ENCODE measurements at regions not wholly inside any gene's neighbourhood (a gene's known extent, or its start where the extent isn't known, plus 50 kb on each side); places are given as distances from the start of the nearest gene placed in this dataset.

- in situ Hi-C loops (cut with HindIII; ENCODE audit: low pct_unique_long_range_greater_than_20kb, low sequenced_read_pairs), result no loop called here
Measured at GRCh38 chr7:24025765-24026164, 258.2 kb upstream of the NPY start.

GRCh38 chr7:24026351-24026750 lies 257.6 kb upstream of the NPY start:
- in situ Hi-C loops (cut with HindIII; ENCODE audit: low pct_unique_long_range_greater_than_20kb, low sequenced_read_pairs), result no loop called here
- no peak for DNase-seq (ENCODE audit: low read depth, low spot score)

More at GRCh38 chr7:24025765-24026164, 258.2 kb upstream of the NPY start:
- DNase-seq (ENCODE audit: low read depth, low spot score), result no peak

DNA sequence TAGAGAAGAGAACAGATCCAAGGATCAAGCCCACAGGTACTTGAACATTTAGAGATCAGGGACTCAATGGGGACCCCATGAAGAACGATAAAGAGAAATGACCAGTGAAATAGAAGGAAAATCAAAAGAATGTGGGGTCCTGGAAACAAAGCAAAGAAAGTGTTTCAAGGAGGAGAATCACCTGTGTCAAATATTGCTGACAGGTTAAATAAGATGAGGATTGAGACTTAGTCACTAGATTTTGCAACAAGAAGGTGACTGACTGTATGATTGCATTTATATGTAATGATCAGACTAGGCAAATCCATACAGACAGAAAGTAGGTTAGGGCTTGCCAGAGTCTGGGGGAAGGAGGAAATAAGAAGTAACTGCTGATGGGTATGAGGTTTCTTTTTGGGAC lies 254.9 kb upstream of the NPY start:
- in situ Hi-C loops (cut with HindIII; ENCODE audit: low pct_unique_long_range_greater_than_20kb, low sequenced_read_pairs), result no loop called here
- DNase-seq (ENCODE audit: low read depth, low spot score), result no peak

- no peak for DNase-seq (ENCODE audit: low read depth, low spot score)
- in situ Hi-C loops (cut with HindIII; ENCODE audit: low pct_unique_long_range_greater_than_20kb, low sequenced_read_pairs), result no loop called here
Measured at GRCh38 chr7:24034251-24034650, 249.7 kb upstream of the NPY start.

DNA sequence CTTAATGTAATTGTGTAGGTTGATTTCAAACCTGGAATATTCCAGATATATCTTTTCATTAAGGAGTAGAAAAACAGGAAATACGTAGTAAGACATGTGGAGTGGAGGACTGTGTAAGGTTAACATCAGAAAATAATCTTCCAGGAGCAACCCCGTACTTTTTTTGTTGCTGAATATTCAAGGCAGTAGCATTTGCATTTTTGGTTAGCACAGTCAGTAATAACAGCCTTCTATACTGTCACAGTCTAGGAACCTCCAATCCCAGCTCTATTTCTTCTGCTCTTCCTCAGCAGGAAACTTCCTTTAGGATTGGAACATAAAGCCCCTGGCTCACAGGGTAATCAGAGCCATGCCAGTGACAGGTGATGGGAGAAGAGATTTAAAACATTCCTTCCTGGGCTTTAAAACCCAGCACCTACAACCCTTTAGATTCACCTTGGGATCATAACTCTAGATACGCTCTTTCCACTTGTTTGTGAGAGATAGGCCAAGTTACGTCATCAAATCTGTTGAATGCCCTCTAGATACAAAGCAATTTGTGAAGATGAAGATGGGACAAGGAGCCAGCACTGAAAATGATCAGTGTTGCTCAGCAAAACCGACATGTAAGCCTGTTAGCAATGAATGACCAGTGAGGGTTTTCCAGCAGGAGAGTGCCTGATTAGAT lies 248.5 kb upstream of the NPY start:
- no peak for DNase-seq (ENCODE audit: low read depth, low spot score)
- in situ Hi-C loops (cut with HindIII; ENCODE audit: low pct_unique_long_range_greater_than_20kb, low sequenced_read_pairs), result no loop called here

GRCh38 chr7:24036033-24036412 lies 248.0 kb upstream of the NPY start:
- DNase-seq (ENCODE audit: low read depth, low spot score), result no peak
- in situ Hi-C loops (cut with HindIII; ENCODE audit: low pct_unique_long_range_greater_than_20kb, low sequenced_read_pairs), result no loop called here

- in situ Hi-C loops (cut with HindIII; ENCODE audit: low pct_unique_long_range_greater_than_20kb, low sequenced_read_pairs), result no loop called here
- no peak for DNase-seq (ENCODE audit: low read depth, low spot score)
Measured at GRCh38 chr7:24038993-24039392, 245.0 kb upstream of the NPY start.

GRCh38 chr7:24039991-24040624 lies 243.9 kb upstream of the NPY start:
- no peak for DNase-seq (ENCODE audit: low read depth, low spot score)
- in situ Hi-C loops (cut with HindIII; ENCODE audit: low pct_unique_long_range_greater_than_20kb, low sequenced_read_pairs), result no loop called here

GRCh38 chr7:24042028-24042427 lies 242.0 kb upstream of the NPY start:
- in situ Hi-C loops (cut with HindIII; ENCODE audit: low pct_unique_long_range_greater_than_20kb, low sequenced_read_pairs), result no loop called here

GRCh38 chr7:24049296-24049695 lies 234.7 kb upstream of the NPY start:
- in situ Hi-C loops (cut with HindIII; ENCODE audit: low pct_unique_long_range_greater_than_20kb, low sequenced_read_pairs), result no loop called here
- DNase-seq (ENCODE audit: low read depth, low spot score), result no peak

More at GRCh38 chr7:24042028-24042427, 242.0 kb upstream of the NPY start:
- no peak for DNase-seq (ENCODE audit: low read depth, low spot score)

DNA sequence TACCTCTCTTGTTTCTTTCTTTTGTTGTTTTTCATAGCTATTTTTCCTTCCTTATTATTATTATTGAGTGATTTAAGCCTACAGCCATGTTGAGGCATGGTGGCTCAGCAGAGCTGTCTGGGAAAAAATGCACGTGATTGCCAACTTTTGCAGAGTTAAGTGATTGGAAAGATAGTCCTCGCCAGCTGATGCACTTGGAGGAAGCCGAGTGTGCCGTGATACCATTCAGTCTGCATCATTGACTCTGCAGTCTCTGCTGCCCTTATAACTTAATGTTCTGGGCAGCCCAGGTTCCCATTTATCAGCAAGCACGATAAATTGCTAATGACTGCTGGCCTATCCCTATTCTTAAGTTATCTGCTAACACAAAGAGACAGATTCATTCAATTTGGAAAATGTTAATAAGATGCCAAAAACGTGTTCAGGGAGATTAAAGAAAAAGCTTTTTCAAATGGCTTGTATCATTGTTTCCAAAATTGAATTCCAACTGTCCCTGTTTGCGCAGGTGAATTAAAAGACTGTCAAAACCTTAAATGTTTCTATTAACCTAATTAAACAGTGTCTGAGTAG lies 232.9 kb upstream of the NPY start:
- in situ Hi-C loops (cut with HindIII; ENCODE audit: low pct_unique_long_range_greater_than_20kb, low sequenced_read_pairs), result no loop called here
- DNase-seq (ENCODE audit: low read depth, low spot score), result no peak

DNA sequence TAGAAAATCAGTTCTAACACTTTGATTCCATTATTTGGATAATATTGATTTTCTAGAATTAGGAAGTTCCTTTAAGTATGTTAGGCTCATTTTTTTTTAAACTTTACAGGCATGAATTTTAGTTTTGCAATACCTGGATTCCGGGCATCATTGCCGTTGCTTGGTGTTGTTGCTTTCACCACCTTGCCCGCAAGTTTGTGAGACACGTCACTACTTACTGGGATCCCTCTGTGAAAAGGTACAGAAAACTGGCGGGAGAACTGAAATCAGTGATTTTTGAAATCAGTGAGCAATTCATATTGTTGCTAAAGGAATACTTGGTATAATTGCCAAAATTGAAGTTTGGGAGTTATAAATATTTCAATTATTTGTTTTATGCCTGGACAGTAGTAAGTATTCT lies 232.3 kb upstream of the NPY start:
- DNase-seq (ENCODE audit: low read depth, low spot score), result no peak
- in situ Hi-C loops (cut with HindIII; ENCODE audit: low pct_unique_long_range_greater_than_20kb, low sequenced_read_pairs), result no loop called here

DNA sequence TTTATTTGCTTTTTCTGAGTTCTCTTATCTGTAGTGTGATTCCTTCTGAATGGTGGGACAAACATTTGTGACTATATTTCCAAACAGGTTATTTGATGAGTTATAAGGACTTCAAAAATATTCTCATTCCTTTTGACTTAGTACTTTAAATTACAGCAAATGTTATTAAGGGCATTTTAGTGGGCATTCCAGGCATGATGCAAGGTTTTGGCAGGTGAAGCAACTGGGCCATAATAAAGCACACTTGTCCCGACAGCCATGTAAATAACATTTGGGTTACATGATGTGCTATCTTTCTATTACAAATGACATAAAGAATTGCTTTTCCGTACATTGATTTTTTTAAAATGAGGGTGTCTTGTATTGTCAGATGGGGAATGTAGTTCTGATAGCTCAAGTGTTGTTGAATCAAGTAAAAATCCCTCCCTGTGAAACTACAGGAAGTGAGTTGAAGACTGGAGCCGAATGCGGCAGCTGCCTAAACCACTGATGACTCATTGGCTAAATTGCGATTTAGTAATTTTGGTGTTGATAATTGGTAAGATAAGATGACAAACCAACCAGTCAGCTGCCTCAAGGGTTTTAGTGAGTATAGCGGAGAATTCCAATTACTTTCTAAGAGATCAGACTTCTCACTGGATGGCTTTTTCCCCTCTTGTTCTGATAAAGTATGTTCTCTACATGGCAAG lies 231.3 kb upstream of the NPY start:
- in situ Hi-C loops (cut with HindIII; ENCODE audit: low pct_unique_long_range_greater_than_20kb, low sequenced_read_pairs), result no loop called here
- peak; percentile 11 for DNase-seq (ENCODE audit: low read depth, low spot score)

- in situ Hi-C loops (cut with HindIII; ENCODE audit: low pct_unique_long_range_greater_than_20kb, low sequenced_read_pairs), result no loop called here
- DNase-seq (ENCODE audit: low read depth, low spot score), result no peak
Measured at GRCh38 chr7:24054236-24054635, 229.8 kb upstream of the NPY start.

DNA sequence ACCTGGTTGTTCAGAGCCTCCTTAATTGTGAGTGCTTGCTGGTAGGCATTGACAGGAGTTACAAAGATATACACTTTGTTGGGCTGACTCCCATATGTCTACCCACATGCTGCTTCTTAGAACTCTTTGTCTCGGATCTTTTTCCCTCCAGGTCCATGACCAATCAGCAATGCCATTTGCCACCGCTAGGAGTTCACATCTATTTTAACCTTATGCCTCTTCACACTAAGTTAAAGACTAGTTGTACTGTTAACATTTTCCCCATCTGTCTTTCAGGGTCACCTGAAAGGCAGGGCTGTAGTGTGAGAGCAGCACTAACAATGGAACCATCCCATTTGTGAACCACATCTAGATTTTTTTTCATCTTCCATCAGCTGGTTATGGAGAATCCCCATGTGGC lies 226.7 kb upstream of the NPY start:
- DNase-seq (ENCODE audit: low read depth, low spot score), result peak; percentile 61
- in situ Hi-C loops (cut with HindIII; ENCODE audit: low pct_unique_long_range_greater_than_20kb, low sequenced_read_pairs), result no loop called here

- in situ Hi-C loops (cut with HindIII; ENCODE audit: low pct_unique_long_range_greater_than_20kb, low sequenced_read_pairs), result no loop called here
Measured at GRCh38 chr7:24058953-24059352, 225.0 kb upstream of the NPY start.

GRCh38 chr7:24059775-24060174 lies 224.2 kb upstream of the NPY start:
- in situ Hi-C loops (cut with HindIII; ENCODE audit: low pct_unique_long_range_greater_than_20kb, low sequenced_read_pairs), result no loop called here
- no peak for DNase-seq (ENCODE audit: low read depth, low spot score)

More at GRCh38 chr7:24058953-24059352, 225.0 kb upstream of the NPY start:
- DNase-seq (ENCODE audit: low read depth, low spot score), result no peak

GRCh38 chr7:24063721-24064120 lies 220.3 kb upstream of the NPY start:
- in situ Hi-C loops (cut with HindIII; ENCODE audit: low pct_unique_long_range_greater_than_20kb, low sequenced_read_pairs), result no loop called here
- no peak for DNase-seq (ENCODE audit: low read depth, low spot score)

- DNase-seq (ENCODE audit: low read depth, low spot score), result no peak
- in situ Hi-C loops (cut with HindIII; ENCODE audit: low pct_unique_long_range_greater_than_20kb, low sequenced_read_pairs), result no loop called here
Measured at GRCh38 chr7:24069751-24070150, 214.2 kb upstream of the NPY start.

All from SK-MEL-5 (cell line).